HCT116 (cell line): ENCODE measurements at regions not wholly inside any gene's neighbourhood (a gene's known extent, or its start where the extent isn't known, plus 50 kb on each side); places are given as distances from the start of the nearest gene placed in this dataset.

Source experiments
- ATAC-seq: fragments of 200-7000 bp; cut with Tn5 transposase; 2 replicates; pipeline ENCODE4 v1.9.1; 2020; ENCODE audit warnings: mild to moderate bottlenecking, moderate library complexity
- BruUV-seq: library from RNA; stranded (reverse); fragments of 400-500 nt; replicated peaks from 2 replicates; lab custom pipeline; 2021; lab: Mats Ljungman, UMichigan
- CTCF ChIA-PET: fragments of 300-600 bp; sonication (Branson Sonifier 250); formaldehyde crosslinking; loops from one replicate; lab custom pipeline; 2021; ENCODE audit warnings: antibody characterized with exemption; lab: Charles Lee
- POLR2A ChIA-PET: fragments of 300-600, 350-600 bp; sonication (Branson Sonifier 250); formaldehyde crosslinking; loops from one replicate; lab custom pipeline; 2021; ENCODE audit warnings: antibody characterized with exemption; lab: Charles Lee
- RAD21 ChIA-PET, 2 experiments: fragments of 300-600 bp; sonication (Branson Sonifier 250); formaldehyde crosslinking; loops; one replicate each; lab custom pipeline; 2023; ENCODE audit warnings: low total read pairs in 2 of 2; ENCODE audit not compliant: uncharacterized antibody in 2 of 2, unreplicated experiment in 2 of 2, low non-redundant PET in 1 of 2; lab: Charles Lee
- DNase-seq: peaks from one replicate; pipeline ENCODE4 v3.0.0-alpha.2; 2010; ENCODE audit warnings: low read depth, low spot score
- H2AFZ ChIP-seq: fragments of 200-600 bp; shearing (Covaris generic), sonication (generic); 2 replicates; pipeline ENCODE4 v1.6.1; 2017; ENCODE audit warnings: low read depth, mixed run types, mixed read lengths, antibody characterized with exemption, low read length; ENCODE audit not compliant: poor library complexity, severe bottlenecking
- H3K27ac ChIP-seq: 2 replicates; pipeline ENCODE4 v1.5.1; 2012; ENCODE audit warnings: low read depth, low read length
- H3K27me3 ChIP-seq: fragments of 200-600 bp; sonication (generic); 2 replicates; pipeline ENCODE4 v1.6.1; 2016; ENCODE audit warnings: mixed run types, low read length, mixed read lengths; ENCODE audit not compliant: insufficient read depth
- H3K36me3 ChIP-seq, 2 experiments: fragments of 200-500 bp in 1 of 2; fragments of 200-600 bp in 1 of 2; sonication (Bioruptor generic) in 1 of 2; sonication (generic) in 1 of 2; 2 replicates each; pipeline versions ENCODE4 v1.5.1 to v1.6.1; 2014 to 2016; ENCODE audit warnings: low read length in 2 of 2, inconsistent platforms in 1 of 2, mixed read lengths in 1 of 2, mixed run types in 1 of 2; ENCODE audit not compliant: insufficient read depth in 2 of 2, control insufficient read depth in 1 of 2
- H3K4me1 ChIP-seq, 2 experiments: fragments of 200-600 bp in 1 of 2; sonication (generic) in 1 of 2; 2 replicates each; pipeline versions ENCODE4 v1.5.1 to v1.6.1; 2012 to 2017; ENCODE audit warnings: low read length in 2 of 2, inconsistent platforms in 1 of 2, mild to moderate bottlenecking in 1 of 2, mixed read lengths in 1 of 2, mixed run types in 1 of 2, moderate library complexity in 1 of 2; ENCODE audit not compliant: insufficient read depth in 2 of 2, control insufficient read depth in 1 of 2
- H3K4me2 ChIP-seq: fragments of 200-600 bp; sonication (generic); 2 replicates; pipeline ENCODE4 v1.6.1; 2017; ENCODE audit warnings: mixed run types, low read length, mixed read lengths
- H3K4me3 ChIP-seq, 2 experiments: fragments of 200-600 bp in 1 of 2; sonication (generic) in 1 of 2; replicated peaks in 1 of 2; 2 replicates each; pipeline ENCODE4 v1.5.1; 2011 to 2016; ENCODE audit warnings: low read length in 2 of 2, control low read depth in 1 of 2, low read depth in 1 of 2, mild to moderate bottlenecking in 1 of 2, mixed read lengths in 1 of 2, mixed run types in 1 of 2
- H3K79me2 ChIP-seq: fragments of 200-600 bp; sonication (generic); 2 replicates; pipeline ENCODE4 v1.6.1; 2017; ENCODE audit warnings: mild to moderate bottlenecking, mixed run types, low read length, moderate library complexity, mixed read lengths; ENCODE audit not compliant: insufficient read depth
- H3K9ac ChIP-seq: fragments of 200-600 bp; sonication (generic); 2 replicates; pipeline ENCODE4 v1.6.1; 2016; ENCODE audit warnings: low read length, mixed read lengths
- H3K9me2 ChIP-seq: fragments of 200-600 bp; sonication (generic), shearing (Covaris generic); 2 replicates; pipeline ENCODE4 v1.6.1; 2017; ENCODE audit warnings: mixed run types, mild to moderate bottlenecking, moderate library complexity; ENCODE audit not compliant: insufficient read depth
- H3K9me3 ChIP-seq, 2 experiments: fragments of 200-500 bp in 1 of 2; fragments of 200-600 bp in 1 of 2; sonication (Bioruptor generic) in 1 of 2; sonication (generic) in 1 of 2; 2 replicates each; pipeline ENCODE4 v1.6.1; 2014 to 2017; ENCODE audit warnings: low read length in 2 of 2, mixed read lengths in 2 of 2, inconsistent platforms in 1 of 2, low read depth in 1 of 2, mild to moderate bottlenecking in 1 of 2, mixed run types in 1 of 2, moderate library complexity in 1 of 2; ENCODE audit not compliant: control insufficient read depth in 1 of 2, insufficient read depth in 1 of 2
- H4K20me1 ChIP-seq: fragments of 200-600 bp; sonication (generic), shearing (Covaris generic); 2 replicates; pipeline ENCODE4 v1.6.1; 2017; ENCODE audit warnings: mixed run types, mild to moderate bottlenecking, moderate library complexity; ENCODE audit not compliant: insufficient read depth
- CBX3 ChIP-seq: IDR thresholded peaks from 2 replicates; pipeline ENCODE4 v1.6.1; 2012; ENCODE audit warnings: low read depth
- RAD21 ChIP-seq: IDR thresholded peaks from 2 replicates; pipeline ENCODE4 v1.6.1; 2012; ENCODE audit warnings: low read depth, mild to moderate bottlenecking
- YY1 ChIP-seq: IDR thresholded peaks from 2 replicates; pipeline ENCODE4 v1.6.1; 2011; ENCODE audit warnings: low read length, low read depth, moderate library complexity, mild to moderate bottlenecking; ENCODE audit not compliant: insufficient replicate concordance; ENCODE audit errors: extremely low read depth
- intact Hi-C: fragments of 100-400 bp; cut with micrococcal nuclease; formaldehyde crosslinking; loops from 2 replicates; pipeline ENCODE4 v1.10.0; 2022
- TF ChIP-seq, protein P1 (sequence below): IDR thresholded peaks from 2 replicates; pipeline ENCODE4 v1.6.1; 2012; ENCODE audit warnings: low read depth

DNA sequence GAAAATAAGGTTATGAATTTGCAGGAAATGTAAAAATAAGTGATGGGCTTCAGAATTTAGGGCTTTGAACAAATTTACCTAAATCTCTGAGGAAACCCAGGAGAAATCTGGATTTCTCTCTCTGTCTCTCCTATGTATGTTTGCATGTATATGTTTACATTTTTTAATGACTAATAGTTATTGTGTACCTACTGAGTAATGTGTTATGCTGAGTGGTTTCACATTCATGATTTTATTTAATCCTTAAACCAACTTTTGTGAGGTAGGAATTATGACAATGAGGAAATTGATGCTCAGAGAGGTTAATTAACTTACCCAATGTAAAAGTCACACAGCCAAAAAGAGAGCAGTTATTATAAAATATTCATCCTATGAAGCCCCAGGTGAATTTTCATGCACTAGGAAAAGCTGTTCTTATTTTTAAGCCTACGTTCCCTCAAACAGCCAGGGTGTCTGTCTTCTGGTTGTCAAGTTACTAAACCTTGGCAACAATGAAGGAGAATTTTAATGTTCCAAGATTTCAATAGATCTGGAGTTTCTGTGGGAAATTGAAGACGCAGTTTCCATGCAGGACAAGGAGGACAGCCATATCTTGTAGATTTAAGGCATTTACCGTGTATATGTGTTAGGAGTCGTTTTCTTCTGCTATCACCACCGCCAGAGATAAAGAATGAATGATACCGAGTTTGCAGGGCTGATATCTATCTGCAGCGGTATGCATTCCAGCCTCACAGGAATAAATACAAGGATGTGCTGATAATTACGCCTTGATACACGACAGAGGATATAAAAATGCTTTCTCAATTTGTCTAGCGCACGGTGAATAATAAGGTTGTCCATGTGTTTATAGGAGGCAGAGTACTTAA lies 484.8 kb downstream of the ZSWIM6 start:
- POLR2A ChIA-PET = no interaction called here
- RAD21 ChIA-PET = no interaction called here
- Histone ChIP-seq H3K4me1 (no peaks in the 10 kb centered on the region), H3K4me2 (no peak overlapping the region), H3K27ac (no peak overlapping the region), H3K9ac (no peak overlapping the region), H3K36me3 (no peaks in the 10 kb centered on the region), H3K27me3 (peaks cover 54% of the 10 kb centered on the region), H3K9me3 (no peaks in the 10 kb centered on the region), H4K20me1 (no peaks in the 10 kb centered on the region), H3K4me3 (no peak overlapping the region), H2AFZ (no peak overlapping the region), H3K9me2 (no peaks in the 10 kb centered on the region), H3K79me2 (no peaks in the 10 kb centered on the region)
- TF ChIP-seq, protein P1, sequence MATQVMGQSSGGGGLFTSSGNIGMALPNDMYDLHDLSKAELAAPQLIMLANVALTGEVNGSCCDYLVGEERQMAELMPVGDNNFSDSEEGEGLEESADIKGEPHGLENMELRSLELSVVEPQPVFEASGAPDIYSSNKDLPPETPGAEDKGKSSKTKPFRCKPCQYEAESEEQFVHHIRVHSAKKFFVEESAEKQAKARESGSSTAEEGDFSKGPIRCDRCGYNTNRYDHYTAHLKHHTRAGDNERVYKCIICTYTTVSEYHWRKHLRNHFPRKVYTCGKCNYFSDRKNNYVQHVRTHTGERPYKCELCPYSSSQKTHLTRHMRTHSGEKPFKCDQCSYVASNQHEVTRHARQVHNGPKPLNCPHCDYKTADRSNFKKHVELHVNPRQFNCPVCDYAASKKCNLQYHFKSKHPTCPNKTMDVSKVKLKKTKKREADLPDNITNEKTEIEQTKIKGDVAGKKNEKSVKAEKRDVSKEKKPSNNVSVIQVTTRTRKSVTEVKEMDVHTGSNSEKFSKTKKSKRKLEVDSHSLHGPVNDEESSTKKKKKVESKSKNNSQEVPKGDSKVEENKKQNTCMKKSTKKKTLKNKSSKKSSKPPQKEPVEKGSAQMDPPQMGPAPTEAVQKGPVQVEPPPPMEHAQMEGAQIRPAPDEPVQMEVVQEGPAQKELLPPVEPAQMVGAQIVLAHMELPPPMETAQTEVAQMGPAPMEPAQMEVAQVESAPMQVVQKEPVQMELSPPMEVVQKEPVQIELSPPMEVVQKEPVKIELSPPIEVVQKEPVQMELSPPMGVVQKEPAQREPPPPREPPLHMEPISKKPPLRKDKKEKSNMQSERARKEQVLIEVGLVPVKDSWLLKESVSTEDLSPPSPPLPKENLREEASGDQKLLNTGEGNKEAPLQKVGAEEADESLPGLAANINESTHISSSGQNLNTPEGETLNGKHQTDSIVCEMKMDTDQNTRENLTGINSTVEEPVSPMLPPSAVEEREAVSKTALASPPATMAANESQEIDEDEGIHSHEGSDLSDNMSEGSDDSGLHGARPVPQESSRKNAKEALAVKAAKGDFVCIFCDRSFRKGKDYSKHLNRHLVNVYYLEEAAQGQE = no peak
- TF ChIP-seq CBX3 (no peak), YY1 (no peak), RAD21 (no peak)
- CTCF ChIA-PET = interaction anchor here (0.7 to 1.7 kb wide), 6 partner anchors 9 to 761 kb away, joined by 3 to 7 read pairs (median 4); no protein-coding TSS in a partner anchor
- BruUV-seq = no TSS peak
- intact Hi-C loops = loop anchor here (10.0 kb wide), 1 partner anchor 762 kb away; no protein-coding TSS in a partner anchor
- no peak for DNase-seq
- ATAC-seq = no peak
